Natural killer cell treated with Interleukin-12 subunit alpha and Interleukin-12 subunit beta and Interleukin-15 and Interleukin-18, amount 100 ng/mL, for 72 hours (primary cell): ENCODE measurements at regions not wholly inside any gene's neighbourhood (a gene's known extent, or its start where the extent isn't known, plus 50 kb on each side); places are given as distances from the start of the nearest gene placed in this dataset.

Source experiments
- ATAC-seq, 2 donors: fragments of 150-1000 bp; cut with Tn5 transposase in 1 of 2; sonication (Bioruptor Pico), chemical (Tn5 transposase) in 1 of 2; 2 replicates each; pipeline ENCODE4 v1.10.0; 2021
- DNase-seq: peaks from one replicate; pipeline ENCODE4 v3.0.0; 2022; ENCODE audit warnings: low spot score
- H3K27ac Mint-ChIP-seq, 2 donors: 1 replicate in 1 of 2; 2 replicates in 1 of 2; pipeline ENCODE4 v1.8.0; 2022; ENCODE audit warnings: mixed read lengths in 2 of 2, mild to moderate bottlenecking in 1 of 2, moderate library complexity in 1 of 2
- H3K27me3 Mint-ChIP-seq, 2 donors: 1 replicate in 1 of 2; 2 replicates in 1 of 2; pipeline ENCODE4 v1.8.0; 2022; ENCODE audit warnings: mixed read lengths in 2 of 2
- H3K36me3 Mint-ChIP-seq: one replicate; pipeline ENCODE4 v1.8.0; 2022; ENCODE audit warnings: mixed read lengths
- H3K4me1 Mint-ChIP-seq, 2 donors: 1 replicate in 1 of 2; 2 replicates in 1 of 2; pipeline ENCODE4 v1.8.0; 2022; ENCODE audit warnings: low read depth in 2 of 2, mixed read lengths in 2 of 2, mild to moderate bottlenecking in 1 of 2
- H3K4me3 Mint-ChIP-seq: one replicate; pipeline ENCODE4 v1.8.0; 2022; ENCODE audit warnings: mixed read lengths
- H3K9me3 Mint-ChIP-seq: 2 replicates; pipeline ENCODE4 v1.8.0; 2022; ENCODE audit warnings: mixed read lengths

DNA sequence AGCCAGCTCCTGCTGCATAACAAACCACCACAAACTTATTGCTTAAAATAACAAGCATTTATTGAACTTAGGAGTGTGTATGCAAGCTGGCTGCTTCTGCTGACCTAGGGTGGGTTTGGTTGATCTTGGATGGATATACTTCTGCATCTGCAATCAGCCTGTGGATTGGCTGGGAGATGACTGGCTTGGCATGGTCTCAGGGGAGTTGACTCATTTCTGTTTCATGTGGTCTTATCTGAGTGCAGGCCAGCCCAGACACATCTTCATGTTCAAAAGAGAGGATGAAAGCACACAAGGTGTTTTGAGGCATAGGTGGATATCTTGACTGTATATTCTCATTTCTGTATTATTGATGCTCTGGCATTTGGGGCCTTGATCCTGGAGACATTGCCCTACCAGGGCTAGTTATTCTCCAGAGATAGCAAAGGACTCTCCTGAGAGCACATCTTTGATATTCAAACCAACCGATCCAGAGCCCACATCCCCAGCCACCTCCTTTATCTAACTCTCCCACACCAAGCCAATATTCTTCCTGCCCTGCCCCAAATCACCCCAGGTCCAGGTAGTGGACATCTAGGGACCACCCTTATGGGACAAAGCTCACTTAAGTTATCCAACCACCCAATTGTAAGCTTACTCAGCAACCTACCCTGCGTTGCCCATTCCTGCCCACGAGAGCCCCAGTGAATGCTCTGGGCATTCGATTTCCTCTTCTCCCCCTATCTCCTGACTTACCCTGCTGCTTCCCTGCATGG lies 350.8 kb downstream of the PTPRU start:
- ATAC-seq (no peak), DNase-seq (no peak)
- H3K27ac Mint-ChIP-seq = no peak overlapping the region

GRCh38 chr1:29586215-29586614 lies 349.9 kb downstream of the PTPRU start:
- H3K9me3 Mint-ChIP-seq = no peaks in the 10 kb centered on the region
- no peaks in the 10 kb centered on the region for H3K4me1 Mint-ChIP-seq

More for the DNA sequence above, 350.8 kb downstream of the PTPRU start:
- H3K4me1 Mint-ChIP-seq = no peaks in the 10 kb centered on the region
- peaks cover 12 to 45% of the 10 kb centered on the region in 2 donors for H3K27me3 Mint-ChIP-seq
- no peaks in the 10 kb centered on the region for H3K36me3 Mint-ChIP-seq
- no peak overlapping the region for H3K4me3 Mint-ChIP-seq
- H3K9me3 Mint-ChIP-seq = no peaks in the 10 kb centered on the region

GRCh38 chr1:29585656-29586055 lies 349.3 kb downstream of the PTPRU start:
- H3K36me3 Mint-ChIP-seq = no peaks in the 10 kb centered on the region
- DNase-seq (no peak), ATAC-seq (peak in 1 of 2 donors; percentile 17)
- H3K4me1 Mint-ChIP-seq = no peaks in the 10 kb centered on the region
- H3K4me3 Mint-ChIP-seq = no peak overlapping the region
- no peaks in the 10 kb centered on the region for H3K9me3 Mint-ChIP-seq
- peaks cover 12 to 39% of the 10 kb centered on the region in 2 donors for H3K27me3 Mint-ChIP-seq
- no peak overlapping the region for H3K27ac Mint-ChIP-seq

More at GRCh38 chr1:29586215-29586614, 349.9 kb downstream of the PTPRU start:
- DNase-seq (no peak), ATAC-seq (no peak)
- no peaks in the 10 kb centered on the region for H3K36me3 Mint-ChIP-seq
- no peak overlapping the region for H3K27ac Mint-ChIP-seq
- H3K27me3 Mint-ChIP-seq = peaks cover 12 to 44% of the 10 kb centered on the region in 2 donors
- H3K4me3 Mint-ChIP-seq = no peak overlapping the region

- Mint-ChIP-seq H3K27ac (no peak overlapping the region), H3K4me3 (no peak overlapping the region), H3K9me3 (no peaks in the 10 kb centered on the region), H3K36me3 (no peaks in the 10 kb centered on the region), H3K27me3 (peaks cover 15 to 39% of the 10 kb centered on the region in 2 donors), H3K4me1 (no peaks in the 10 kb centered on the region)
- no peak for DNase-seq
- no peak for ATAC-seq
Measured at GRCh38 chr1:29585201-29585600, 348.9 kb downstream of the PTPRU start.

DNA sequence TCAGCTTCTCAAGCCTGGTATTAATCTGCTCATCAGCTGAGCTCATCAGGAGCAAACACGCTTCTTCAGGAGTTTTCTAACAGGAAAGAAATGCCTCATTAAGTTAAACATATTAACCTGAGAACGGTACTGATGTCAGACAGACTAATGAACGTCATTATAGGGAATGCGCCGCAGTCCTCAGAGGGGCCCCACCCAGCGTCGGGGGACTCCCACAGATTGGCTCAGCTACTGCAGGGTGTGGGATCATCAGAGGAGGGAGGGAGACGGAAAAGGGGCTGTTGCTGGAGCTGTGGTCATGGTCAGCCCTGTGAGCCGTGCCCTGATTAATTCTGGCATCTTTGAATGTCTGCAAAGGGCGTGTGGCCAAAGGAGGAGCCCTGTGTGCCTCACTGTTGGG lies 348.5 kb downstream of the PTPRU start:
- no peak for DNase-seq
- Mint-ChIP-seq H3K4me3 (no peak overlapping the region), H3K4me1 (no peaks in the 10 kb centered on the region), H3K27ac (no peak overlapping the region), H3K9me3 (no peaks in the 10 kb centered on the region), H3K27me3 (peaks cover 17 to 39% of the 10 kb centered on the region in 2 donors), H3K36me3 (no peaks in the 10 kb centered on the region)
- no peak for ATAC-seq

- DNase-seq = no peak
- Mint-ChIP-seq H3K4me3 (no peak overlapping the region), H3K27ac (no peak overlapping the region), H3K27me3 (peaks cover 17 to 39% of the 10 kb centered on the region in 2 donors), H3K9me3 (no peaks in the 10 kb centered on the region), H3K36me3 (no peaks in the 10 kb centered on the region), H3K4me1 (no peaks in the 10 kb centered on the region)
- ATAC-seq = no peak
Measured at GRCh38 chr1:29584362-29584761, 348.0 kb downstream of the PTPRU start.

GRCh38 chr1:29583727-29584126 lies 347.4 kb downstream of the PTPRU start:
- Mint-ChIP-seq H3K9me3 (no peaks in the 10 kb centered on the region), H3K4me3 (no peak overlapping the region), H3K27ac (no peak overlapping the region), H3K27me3 (peaks cover 17 to 36% of the 10 kb centered on the region in 2 donors), H3K4me1 (no peaks in the 10 kb centered on the region), H3K36me3 (no peaks in the 10 kb centered on the region)
- DNase-seq = no peak
- no peak for ATAC-seq

- DNase-seq (no peak), ATAC-seq (no peak)
- Mint-ChIP-seq H3K4me1 (no peaks in the 10 kb centered on the region), H3K27ac (no peak overlapping the region), H3K27me3 (peaks cover 7 to 15% of the 10 kb centered on the region in 2 donors), H3K36me3 (no peaks in the 10 kb centered on the region), H3K4me3 (no peak overlapping the region), H3K9me3 (no peaks in the 10 kb centered on the region)
Measured at GRCh38 chr1:29581256-29581655, 344.9 kb downstream of the PTPRU start.

- Mint-ChIP-seq H3K27me3 (peaks cover 5 to 15% of the 10 kb centered on the region in 2 donors), H3K4me3 (no peak overlapping the region), H3K9me3 (no peaks in the 10 kb centered on the region), H3K27ac (no peak overlapping the region), H3K4me1 (no peaks in the 10 kb centered on the region), H3K36me3 (no peaks in the 10 kb centered on the region)
- no peak for DNase-seq
- peak in 1 of 2 donors; percentile 34 for ATAC-seq
Measured at GRCh38 chr1:29579821-29580425, 343.6 kb downstream of the PTPRU start.

GRCh38 chr1:29577512-29577911 lies 341.2 kb downstream of the PTPRU start:
- no peak overlapping the region for H3K27ac Mint-ChIP-seq
- ATAC-seq (no peak), DNase-seq (no peak)
- no peaks in the 10 kb centered on the region for H3K9me3 Mint-ChIP-seq
- H3K36me3 Mint-ChIP-seq = no peaks in the 10 kb centered on the region
- no peaks in the 10 kb centered on the region for H3K4me1 Mint-ChIP-seq
- H3K4me3 Mint-ChIP-seq = no peak overlapping the region
- peaks cover 5 to 12% of the 10 kb centered on the region in 2 donors for H3K27me3 Mint-ChIP-seq

DNA sequence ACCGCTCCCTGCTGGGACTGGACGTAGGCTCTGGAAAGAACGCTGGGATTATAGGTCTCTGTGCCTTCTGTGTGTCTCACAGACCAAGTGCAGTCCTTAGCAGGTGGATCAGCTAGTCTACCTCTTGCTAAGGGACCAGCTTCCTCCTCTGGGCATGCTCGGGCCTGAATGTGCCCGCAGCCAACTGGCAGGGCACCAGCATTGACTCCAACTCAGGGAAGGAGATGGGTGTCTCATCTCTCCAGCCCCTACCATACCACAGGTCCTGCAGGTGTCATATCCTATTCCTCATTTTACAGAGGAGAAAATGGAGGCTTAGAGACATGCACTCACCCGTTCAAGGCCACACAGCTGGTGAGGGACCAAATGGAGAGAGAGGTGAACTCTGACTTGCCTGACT lies 340.2 kb downstream of the PTPRU start:
- no peaks in the 10 kb centered on the region for H3K4me1 Mint-ChIP-seq
- no peak overlapping the region for H3K4me3 Mint-ChIP-seq
- no peak overlapping the region for H3K27ac Mint-ChIP-seq
- ATAC-seq (no peak), DNase-seq (no peak)
- H3K27me3 Mint-ChIP-seq = peaks cover 0 to 12% of the 10 kb centered on the region in 2 donors
- no peaks in the 10 kb centered on the region for H3K9me3 Mint-ChIP-seq
- H3K36me3 Mint-ChIP-seq = no peaks in the 10 kb centered on the region

GRCh38 chr1:29575826-29576225 lies 339.5 kb downstream of the PTPRU start:
- H3K36me3 Mint-ChIP-seq = no peaks in the 10 kb centered on the region

DNA sequence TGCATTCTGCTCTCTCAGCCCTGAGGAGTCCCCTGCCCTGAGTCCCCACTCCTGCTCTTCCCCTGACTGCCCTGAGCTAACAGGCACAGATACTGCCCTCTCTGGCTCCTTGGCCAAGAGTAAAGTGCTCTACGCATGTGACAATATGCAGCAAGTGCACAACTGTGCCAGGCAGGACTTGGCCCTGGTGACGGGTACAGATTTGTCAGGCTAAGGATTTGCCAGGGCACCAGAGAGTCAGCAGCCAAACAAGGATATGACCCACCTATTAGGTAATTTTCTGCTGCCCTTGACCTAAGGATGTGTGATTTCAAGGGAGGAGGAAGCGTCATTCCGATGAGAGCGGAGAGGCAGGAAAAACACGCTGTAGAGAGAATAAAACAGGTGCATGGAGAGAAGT lies 339.0 kb downstream of the PTPRU start:
- DNase-seq (no peak), ATAC-seq (peak in 1 of 2 donors; percentile 5)
- no peaks in the 10 kb centered on the region for H3K9me3 Mint-ChIP-seq
- H3K36me3 Mint-ChIP-seq = no peaks in the 10 kb centered on the region
- H3K27ac Mint-ChIP-seq = no peak overlapping the region
- no peak overlapping the region for H3K4me3 Mint-ChIP-seq
- H3K27me3 Mint-ChIP-seq = peaks cover 0 to 9% of the 10 kb centered on the region in 2 donors
- no peaks in the 10 kb centered on the region for H3K4me1 Mint-ChIP-seq

More at GRCh38 chr1:29575826-29576225, 339.5 kb downstream of the PTPRU start:
- Mint-ChIP-seq H3K4me3 (no peak overlapping the region), H3K4me1 (no peaks in the 10 kb centered on the region), H3K27me3 (peaks cover 0 to 12% of the 10 kb centered on the region in 2 donors), H3K9me3 (no peaks in the 10 kb centered on the region), H3K27ac (no peak overlapping the region)
- DNase-seq = no peak
- no peak for ATAC-seq

DNA sequence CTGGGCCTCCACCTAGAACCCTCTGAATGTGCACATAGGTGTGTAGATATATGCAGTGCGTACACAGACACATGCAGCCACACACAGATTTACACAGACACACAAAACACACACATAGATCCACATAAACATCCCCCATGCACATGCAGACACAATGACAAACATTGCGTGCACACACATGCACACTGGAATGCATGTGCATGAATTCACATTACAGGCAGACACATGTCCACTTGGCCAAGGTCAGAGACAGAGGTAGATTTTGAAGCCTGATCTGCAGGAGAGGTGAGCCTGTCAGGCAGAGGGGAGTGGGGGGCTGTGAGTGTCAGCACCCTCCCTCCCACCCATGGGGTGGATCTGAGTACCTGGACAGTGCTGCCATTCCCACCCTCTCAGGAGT lies 338.5 kb downstream of the PTPRU start:
- no peak overlapping the region for H3K4me3 Mint-ChIP-seq
- DNase-seq (no peak), ATAC-seq (no peak)
- H3K27ac Mint-ChIP-seq = no peak overlapping the region
- no peaks in the 10 kb centered on the region for H3K4me1 Mint-ChIP-seq
- H3K27me3 Mint-ChIP-seq = peaks cover 0 to 7% of the 10 kb centered on the region in 2 donors
- no peaks in the 10 kb centered on the region for H3K36me3 Mint-ChIP-seq
- H3K9me3 Mint-ChIP-seq = no peaks in the 10 kb centered on the region
